Suppressor macrophage treated with lipopolysaccharide for 4 hours (primary cell): ENCODE measurements at regions not wholly inside any gene's neighbourhood (a gene's known extent, or its start where the extent isn't known, plus 50 kb on each side); places are given as distances from the start of the nearest gene placed in this dataset.
A peak's percentile ranks its signal among the peaks of the same experiment; 100 is the strongest.

ENCODE experiments used
- DNase-seq: peaks from one replicate; pipeline ENCODE4 v3.0.0-alpha.2; 2020

DNA sequence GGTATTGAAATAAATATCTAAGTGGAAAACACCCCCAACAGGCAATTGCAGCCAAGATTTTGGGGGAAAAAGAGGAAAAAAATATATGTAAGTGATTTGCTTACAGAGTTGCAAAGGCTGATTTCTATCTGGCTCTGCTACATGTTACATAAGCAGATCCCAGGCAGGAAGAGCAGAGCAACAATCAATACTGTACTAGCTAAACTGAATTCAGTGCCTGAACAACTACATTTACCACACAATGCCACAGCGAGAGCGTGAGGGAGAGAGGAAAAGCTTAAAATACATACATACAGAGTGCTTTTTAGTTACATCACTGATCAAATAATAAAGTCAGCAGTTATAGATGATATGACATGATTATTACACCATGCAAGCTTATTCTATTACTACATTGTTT lies 665.6 kb upstream of the ARGLU1 start:
- DNase-seq: no peak

DNA sequence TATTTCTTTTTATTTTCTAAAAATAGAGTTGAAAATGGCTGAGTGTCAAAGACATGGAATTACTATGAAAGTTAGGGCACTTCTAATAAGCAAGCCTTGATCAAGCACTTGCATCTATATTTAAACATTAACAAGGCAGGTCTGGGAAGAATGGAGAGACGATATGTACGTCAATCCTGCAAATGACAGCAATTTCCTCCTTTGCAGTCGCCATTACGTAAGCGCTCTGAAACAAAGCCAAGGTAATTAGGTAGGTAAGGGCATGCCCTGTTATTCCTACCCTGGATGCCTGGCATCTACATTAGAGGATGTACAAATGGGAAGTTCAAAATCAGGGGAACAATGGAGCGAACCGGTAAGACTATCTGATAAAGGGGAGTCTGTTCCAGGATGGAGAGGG lies 664.0 kb upstream of the ARGLU1 start:
- DNase-seq: no peak

DNA sequence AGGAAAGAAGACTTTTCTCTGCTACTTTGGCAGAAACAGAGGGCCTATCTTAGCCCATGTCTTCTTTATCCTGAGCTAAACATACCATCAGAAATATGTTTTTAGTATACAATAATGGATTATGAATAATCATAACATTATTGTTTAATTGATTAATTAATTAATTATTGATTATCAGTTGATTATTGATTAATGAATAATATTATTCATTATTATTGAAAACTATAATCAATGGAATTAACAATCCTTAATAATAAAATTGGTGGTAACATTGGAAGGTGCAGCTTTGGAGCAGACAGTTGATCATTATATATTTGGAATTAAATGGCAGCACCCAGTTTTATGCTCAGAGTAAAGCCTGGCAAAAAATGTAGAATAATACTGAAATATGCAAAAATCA lies 655.9 kb upstream of the ARGLU1 start:
- no peak for DNase-seq

DNA sequence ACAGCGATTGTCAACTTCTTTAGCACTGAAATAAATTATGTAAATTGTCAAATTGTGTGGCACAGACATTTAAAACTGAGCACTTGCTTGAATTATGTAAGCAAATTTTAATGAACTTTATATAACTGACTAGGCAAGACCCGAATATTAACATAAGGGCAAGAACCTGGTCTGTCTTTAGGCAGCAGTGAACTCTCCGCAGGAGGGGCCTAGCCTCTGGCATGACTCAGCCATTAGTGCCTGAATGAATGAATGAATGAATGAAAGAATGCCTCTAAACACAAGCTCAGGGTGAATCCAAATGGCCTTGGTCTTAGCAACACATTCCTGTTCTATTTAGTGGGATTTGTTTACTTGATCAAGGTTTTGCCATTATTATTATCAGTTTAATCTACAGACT lies 654.7 kb upstream of the ARGLU1 start:
- no peak for DNase-seq

DNA sequence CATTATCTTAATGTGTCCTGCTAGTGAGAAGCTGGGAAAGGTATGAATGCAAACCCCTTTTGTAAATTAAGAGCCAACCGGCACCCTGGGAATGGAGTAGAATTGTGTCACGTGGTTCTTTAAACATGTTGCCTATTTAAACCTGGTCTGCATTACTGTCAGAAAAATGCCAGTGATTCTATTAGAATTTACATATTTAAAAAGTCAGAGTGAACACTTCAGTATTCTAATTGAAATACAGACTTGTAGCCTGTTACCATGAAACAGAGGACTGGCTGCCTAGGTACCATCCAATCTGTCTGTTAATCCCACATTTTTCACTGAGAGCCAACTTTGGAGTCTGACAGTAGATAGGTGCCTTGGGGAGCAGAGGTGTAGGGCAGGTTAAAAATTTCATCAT lies 652.3 kb upstream of the ARGLU1 start:
- DNase-seq: no peak

DNA sequence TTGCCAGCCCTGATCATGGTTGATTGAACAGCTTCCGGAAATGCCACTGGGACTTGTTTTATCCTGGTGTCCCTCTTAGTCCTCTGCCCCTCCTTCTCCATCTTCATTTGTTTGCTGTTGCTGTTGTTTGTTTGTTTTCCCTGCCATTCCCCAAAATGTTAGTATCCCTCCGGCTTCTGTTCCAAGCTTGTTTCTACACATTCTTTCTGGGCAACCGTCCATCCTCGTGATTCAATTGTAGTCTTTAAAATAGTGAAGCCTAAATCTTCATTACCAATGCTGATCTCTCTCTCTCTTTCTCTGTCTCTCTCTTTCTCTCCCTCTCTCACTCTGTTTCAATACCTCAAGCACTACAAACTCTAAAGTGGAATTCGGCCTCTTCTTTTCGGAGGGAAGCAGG lies 649.3 kb upstream of the ARGLU1 start:
- DNase-seq: no peak

DNA sequence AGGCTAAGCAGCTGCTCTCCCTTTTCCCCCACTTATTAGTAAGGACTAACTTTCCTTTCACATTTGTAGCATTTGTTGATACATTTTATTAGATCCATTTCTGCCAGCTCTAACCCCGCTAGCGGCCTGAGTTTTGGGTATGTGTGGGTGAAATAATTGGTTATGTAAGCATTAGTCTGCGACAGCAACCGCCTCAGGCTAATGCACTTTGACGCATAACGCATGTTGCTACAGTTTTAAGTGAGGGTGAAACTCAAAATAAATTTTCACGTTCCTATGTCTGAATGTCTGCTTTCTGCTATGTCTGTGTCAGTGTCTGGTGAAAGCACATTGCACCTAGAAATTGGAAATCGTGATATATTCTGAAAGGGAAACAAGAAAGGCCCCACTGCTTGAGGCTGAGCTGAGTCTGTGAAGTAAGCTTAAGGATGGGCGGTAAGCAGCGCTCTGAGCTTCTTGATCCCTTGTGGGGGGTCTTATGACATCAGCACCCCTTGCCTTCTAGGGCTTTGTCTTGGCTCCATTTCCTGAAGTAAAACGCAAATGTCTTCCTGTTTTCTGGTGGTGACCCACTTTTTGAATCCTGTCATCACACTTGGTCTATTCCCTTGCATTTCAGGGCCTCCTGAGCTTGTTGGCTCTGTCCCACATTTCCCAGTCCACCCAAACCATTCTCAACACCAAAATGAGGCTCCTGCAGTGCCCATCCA lies 648.3 kb upstream of the ARGLU1 start:
- no peak for DNase-seq

DNA sequence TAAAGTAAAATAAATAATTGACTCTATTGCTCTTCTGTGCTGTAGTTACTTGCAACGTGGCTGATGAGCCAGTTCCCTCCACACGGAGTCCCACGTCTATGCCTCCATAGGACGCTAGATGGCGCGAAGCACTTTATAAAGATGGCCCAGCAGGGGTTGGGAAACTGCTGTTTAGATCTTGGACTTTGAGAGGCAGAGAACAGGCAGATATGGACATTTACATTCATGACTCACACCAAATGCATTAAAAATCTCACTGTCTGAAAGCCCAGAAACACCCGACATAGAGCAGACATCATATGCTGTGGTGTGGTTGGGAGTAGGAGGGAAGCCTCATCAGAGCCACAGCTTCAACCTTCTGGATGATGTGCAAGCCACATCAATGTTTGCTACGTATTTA lies 643.1 kb upstream of the ARGLU1 start:
- peak; percentile 77 for DNase-seq

DNA sequence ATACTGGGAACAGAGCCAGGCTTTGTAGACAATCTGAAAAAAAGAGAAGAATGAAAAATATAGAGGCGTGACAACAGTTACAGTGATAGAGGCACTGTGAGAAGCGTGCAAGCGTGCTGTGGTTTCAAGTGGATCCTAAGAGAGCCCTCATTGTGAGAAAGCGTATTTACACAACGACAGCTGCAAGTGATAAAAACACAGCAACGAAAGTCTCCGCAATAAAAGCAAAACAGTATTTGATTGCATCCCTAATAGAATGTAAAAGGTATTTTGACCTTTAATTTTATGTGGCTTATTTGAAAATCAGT lies 642.7 kb upstream of the ARGLU1 start:
- DNase-seq: no peak

DNA sequence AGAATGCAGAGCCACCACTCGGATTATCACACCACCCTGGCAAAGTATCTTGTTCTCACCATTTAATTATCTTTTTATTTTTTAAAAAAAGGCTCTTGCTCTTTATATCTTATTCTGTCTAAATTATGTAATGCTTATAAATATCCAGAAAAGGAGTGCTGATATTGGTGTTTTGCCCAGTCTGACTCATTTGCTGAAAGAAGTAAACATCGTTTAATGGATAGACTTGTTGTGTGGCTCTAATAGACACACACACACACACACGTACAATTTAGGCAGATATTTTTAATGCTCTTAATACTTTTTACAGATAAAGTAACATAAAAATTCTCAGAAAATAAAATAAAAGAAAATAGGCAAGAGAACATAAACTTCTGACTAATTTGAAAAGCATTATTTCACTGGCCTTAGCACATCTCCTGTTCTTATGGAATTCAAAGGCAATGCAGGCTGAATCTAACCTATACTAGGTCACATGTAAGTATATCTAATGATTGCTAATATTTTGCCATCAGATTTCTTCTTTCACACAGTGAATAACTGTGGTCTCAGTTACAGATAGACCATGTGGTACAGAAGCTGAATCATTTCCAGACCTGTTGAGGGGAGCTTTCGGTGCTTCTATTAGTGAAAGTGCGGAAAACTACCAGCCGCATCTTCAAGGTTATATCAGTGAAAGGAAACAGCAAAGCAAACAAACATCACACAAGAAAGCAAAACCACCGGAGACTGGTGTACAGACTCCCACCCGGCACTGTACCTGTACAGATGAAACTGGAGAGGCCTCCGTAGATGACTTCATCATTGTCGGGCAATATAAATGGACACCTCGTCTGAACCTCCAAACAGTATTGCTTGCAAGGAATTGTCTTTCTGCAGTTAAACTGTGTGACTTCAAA lies 642.1 kb upstream of the ARGLU1 start:
- no peak for DNase-seq

DNA sequence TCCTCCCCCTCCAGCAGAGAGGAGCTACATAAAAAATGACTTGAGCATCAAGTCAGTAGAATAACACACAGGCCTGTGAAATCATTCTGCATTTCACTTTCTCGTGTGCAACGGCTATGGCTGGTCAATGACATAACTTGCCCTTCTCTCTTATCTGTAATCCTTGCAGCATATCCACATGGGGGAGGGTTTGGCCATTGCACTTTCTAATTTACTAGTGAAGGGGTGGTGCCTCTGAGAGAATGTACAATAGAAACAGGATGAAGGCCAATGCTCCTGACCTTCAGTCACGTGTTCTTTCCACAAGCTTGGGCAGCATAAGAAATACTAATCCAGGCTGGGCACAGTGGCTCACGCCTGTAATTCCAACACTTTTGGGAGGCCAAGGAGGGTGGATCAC lies 641.0 kb upstream of the ARGLU1 start:
- DNase-seq: no peak

DNA sequence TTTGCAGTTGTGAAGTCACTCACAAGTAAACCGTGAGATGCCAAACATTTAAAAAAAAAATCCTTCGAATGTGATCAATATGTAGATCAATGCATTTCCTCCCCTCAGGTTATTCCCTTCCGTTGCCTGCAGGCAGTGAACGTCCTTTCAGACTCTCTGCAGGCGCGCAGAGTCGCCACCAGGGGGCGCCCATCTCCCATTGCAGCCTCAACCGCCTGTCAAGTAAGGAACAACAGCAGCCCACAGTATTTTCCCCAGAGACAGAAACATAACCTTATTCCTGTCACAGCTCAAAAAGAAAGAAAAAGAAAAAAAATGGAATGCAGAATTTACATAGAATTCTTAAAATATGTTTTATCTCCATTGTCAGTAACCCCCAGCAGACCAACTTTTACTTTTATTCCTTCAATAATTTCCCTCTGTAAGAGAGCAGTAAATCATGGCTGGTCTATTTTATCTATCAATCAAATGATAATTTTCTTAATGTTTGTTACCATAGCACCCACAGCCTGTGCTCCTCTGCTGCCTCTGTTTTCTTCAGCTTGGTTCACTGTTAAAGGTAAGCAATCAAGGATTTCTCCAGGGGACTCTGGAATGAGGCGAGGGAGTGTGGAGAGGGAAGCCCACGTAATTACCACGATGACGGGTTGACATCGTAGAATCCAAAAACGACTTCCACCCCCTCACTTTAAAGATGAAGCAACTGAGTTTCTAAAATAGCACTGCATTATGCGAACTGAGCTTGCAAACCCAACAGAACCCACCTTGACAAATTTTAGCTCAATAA lies 637.6 kb upstream of the ARGLU1 start:
- peak; percentile 59 for DNase-seq

DNA sequence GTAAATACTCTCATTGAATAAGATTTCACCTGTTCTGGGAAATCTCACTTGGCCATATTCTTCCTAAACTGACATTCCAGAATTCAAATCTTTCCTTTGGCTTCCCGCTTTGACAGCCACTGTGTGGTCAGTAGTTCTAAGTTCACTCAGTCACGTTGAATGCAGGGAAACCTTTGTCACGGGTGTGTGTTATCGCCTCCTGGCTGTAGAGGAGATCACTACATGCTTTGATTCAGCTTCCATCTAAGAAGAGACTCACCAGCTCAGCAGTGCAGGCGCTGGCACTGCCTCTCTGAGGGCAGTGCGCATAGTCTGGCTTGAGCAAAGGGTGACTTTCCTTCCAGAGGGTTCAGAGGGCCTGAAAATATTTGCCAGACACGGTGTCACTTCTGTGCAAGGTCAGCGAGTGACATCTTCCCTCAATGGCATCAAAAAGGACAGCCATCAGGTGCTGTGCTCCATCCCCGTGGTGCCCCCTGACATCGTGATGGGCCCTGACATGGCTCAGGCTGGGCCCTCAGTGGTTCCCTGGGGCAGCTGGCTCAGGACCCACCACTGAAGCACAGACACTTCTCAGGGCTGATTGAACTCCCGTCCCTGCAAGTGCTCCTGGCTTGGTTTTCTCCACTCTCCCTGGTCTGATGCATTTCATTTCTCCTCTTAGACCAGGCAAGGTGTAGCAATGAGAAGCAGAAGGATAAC lies 635.4 kb upstream of the ARGLU1 start:
- DNase-seq: no peak

DNA sequence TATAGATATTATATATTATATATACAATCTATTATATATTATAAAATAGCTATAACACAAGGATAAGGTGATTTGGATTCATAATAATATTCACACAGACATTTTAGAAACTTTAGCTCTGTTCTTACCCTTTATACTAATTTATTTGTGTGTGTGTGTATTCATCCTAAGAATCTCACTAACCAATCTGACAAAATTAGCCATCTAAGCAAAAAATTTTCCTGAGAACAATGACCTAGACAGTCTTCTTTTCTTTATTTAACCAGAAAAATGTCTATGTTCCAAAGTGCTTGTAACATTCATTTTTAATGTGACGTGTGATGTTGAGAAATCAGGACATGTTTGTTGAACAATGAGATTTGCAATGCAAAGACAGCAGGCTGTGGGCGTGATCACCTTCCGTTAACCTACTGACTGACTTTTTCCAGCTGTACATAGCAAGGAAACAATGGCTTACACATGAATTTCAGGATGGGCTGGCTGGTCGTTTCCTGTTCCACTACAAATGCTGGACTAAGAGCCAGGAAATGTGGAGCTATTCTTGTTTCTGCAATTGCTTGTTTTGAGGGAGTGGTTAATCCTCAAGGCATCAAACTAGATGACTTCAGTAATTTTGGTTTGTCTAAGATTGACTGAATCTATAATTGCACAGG lies 634.6 kb upstream of the ARGLU1 start:
- no peak for DNase-seq

DNA sequence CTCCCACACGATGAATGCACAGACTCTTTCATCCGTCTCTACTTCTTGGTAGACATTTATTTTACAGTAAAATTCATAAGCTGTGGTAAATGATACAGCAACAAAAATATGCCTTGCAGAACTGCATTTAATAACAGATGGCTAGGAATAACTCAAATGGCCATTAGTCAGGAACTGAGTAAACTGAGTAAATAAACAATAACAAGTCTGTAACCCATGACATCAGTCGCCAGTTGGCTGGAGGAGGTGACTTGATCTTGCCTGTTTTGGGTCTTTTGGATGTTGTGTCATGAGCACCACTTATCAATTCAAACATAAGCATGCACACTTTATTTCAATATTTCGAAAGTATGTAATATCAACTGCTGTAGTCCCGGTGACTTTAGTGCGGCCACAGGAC lies 632.6 kb upstream of the ARGLU1 start:
- DNase-seq: no peak

DNA sequence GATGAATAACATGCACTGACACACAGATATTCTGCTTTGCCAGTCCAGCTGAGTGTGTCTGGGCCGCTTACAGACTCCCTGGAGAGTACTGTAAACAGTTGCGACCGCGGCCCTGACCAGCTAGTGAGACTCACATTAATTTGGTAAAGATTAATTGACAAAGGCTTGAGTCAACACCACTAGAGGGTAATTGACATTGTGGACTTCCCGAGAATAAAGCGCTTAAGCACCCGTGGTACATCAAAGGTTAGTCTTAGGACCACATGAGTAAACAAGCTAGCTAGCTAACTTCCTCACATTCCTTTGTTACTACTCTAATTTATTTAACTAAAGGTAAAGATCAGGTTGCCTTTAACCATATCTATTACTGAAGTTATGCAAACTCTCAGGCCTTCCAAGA lies 624.4 kb upstream of the ARGLU1 start:
- no peak for DNase-seq

DNA sequence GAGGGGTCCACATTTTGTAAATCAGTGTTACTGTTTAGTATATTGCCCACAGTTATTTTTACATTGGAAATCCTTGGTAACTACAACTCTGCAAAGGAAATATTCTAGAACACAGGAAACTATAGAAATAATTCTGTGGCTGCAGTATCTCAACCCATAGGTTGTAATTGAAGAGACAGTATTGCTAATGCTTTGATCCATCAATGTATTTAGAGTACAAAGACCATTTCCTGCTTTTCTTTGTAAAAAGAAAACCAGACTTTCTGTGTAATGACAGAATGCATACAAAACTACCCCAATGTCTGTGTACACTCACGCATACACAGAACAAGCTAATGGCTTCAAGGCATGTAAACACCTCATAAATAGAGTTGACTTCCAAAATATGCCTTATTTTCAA lies 622.1 kb upstream of the ARGLU1 start:
- no peak for DNase-seq

DNA sequence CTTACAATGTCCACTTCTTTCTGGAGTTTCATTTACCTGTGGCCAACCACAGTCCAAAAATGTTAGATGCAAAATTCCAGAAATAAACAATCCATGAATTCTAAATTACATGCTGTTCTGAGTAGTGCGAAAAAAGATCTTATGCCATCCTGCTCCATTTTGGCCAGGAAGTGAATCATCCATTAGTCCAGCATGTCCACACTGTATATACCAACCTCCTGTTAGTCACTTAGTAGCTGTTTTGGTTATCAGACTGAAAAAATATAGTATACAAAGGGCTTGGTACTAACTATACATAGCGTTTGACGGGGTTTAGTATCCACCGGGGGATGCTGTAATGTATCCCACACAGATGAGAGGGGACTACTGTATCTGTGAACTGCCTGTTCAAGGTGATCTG lies 618.0 kb upstream of the ARGLU1 start:
- no peak for DNase-seq

DNA sequence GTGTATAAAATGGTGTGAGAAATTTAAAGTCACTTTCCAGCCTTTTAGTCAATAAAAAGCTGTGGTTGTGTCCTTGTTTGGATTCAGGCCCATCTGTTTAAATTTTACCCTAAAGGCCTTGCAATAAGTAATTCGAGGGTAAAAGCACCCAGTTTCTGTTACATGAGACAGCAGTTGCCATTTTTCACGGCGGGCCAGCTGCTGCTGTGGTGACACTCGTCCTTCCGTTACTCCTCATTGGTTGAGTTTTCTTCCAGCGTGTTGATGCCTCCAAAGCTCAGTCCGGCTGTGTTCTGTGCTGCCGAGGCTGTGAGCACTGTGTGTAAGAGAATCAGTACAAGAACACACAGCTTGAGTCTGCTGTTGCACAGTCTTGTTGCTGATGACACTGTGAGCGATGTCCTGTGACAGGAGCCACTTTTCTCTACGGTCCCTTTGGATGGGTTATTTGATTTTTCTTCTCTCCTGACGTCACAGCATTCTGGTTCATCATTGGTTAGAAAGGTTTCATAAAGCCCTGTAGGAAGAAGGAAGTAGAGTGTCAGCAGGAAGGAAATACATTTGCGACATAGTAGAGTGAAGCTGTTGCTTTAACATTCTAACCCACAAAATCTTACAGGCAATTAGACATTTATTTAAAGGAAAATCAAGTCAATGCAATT lies 602.5 kb upstream of the ARGLU1 start:
- DNase-seq: no peak

DNA sequence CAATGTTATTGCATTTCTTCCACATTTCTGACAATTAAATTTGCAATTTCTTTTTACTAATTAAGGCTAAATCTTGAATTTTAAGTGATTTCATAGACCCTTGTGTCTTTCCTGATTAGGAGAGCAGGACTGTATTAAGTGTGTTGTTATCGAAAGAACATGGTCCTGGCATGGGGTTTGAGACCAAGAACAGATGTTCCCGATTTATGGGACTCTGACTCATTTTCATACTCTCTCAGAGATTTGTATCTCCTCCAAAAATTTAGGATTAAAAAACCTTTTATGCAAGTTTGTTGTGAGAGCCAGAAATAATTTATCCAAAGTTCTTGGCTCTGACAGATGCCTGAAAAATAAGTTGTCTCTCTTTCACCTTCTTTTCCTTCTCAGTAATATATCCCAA lies 589.3 kb upstream of the ARGLU1 start:
- no peak for DNase-seq

DNA sequence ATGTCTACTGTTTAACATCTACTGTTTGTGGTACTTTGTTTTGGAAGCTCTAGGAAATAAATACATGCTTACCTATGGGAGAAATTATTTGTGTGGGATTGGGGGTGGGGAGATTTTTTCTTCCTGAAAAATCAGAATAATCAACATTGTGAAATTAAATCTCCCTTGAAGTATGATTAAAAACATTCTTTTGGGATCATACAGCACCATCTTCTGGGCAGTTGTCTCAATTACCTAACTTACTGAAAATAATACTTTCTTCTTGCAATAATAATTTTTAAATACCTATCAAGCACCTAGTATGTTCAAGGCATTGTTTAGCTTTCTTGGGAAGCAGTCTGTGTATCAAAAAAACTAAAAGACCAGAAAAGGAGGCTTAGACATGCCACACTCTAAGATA lies 576.5 kb upstream of the ARGLU1 start:
- DNase-seq: no peak

DNA sequence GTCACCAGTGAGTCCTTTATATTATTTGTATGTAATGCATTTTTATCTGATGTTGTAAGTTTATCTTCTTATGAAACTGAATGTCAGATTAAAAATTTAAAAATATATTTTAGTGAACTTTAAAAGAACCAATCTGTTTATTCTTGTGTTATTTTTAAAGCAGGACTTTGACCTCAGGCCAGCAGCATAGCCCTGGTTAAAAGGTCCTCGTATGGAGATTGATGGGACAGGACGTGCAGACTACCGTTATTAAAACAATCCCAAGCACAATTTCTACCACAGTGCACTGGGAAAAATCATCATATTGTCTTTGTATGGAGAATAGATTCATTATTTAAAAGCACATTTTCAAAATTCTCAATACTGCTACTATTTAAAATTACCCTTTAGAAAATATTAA lies 573.8 kb upstream of the ARGLU1 start:
- no peak for DNase-seq
